Ascending aorta (tissue), 2 donors: ENCODE measurements at regions not wholly inside any gene's neighbourhood (a gene's known extent, or its start where the extent isn't known, plus 50 kb on each side); places are given as distances from the start of the nearest gene placed in this dataset.

Source experiments
- DNase-seq, 2 donors: peaks; one replicate each; pipeline ENCODE4 v3.0.0-alpha.2; 2019; ENCODE audit warnings: low spot score in 2 of 2
- H3K27ac ChIP-seq, 2 donors: fragments of 200-600 bp; sonication (generic); one replicate each; pipeline ENCODE4 v1.5.1; 2016 to 2017; ENCODE audit warnings: mild to moderate bottlenecking in 1 of 2
- H3K27me3 ChIP-seq: fragments of 200-600 bp; sonication (generic); one replicate; pipeline ENCODE4 v1.5.1; 2017
- H3K36me3 ChIP-seq, 2 donors: fragments of 200-600 bp; sonication (generic); one replicate each; pipeline ENCODE4 v1.5.1; 2016
- H3K4me1 ChIP-seq, 2 donors: fragments of 200-600 bp; sonication (generic); one replicate each; pipeline ENCODE4 v1.5.1; 2016 to 2017; ENCODE audit warnings: mild to moderate bottlenecking in 1 of 2
- H3K4me3 ChIP-seq, 2 donors: fragments of 200-600 bp; sonication (generic); one replicate each; pipeline ENCODE4 v1.5.1; 2016 to 2017; ENCODE audit warnings: mild to moderate bottlenecking in 1 of 2
- H3K9me3 ChIP-seq, 2 donors: fragments of 200-600 bp; sonication (generic); one replicate each; pipeline ENCODE4 v1.5.1; 2016
- intact Hi-C: fragments of 100-400 bp; cut with DNase I; formaldehyde crosslinking; loops from one replicate; pipeline ENCODE4 v1.15.1; 2023
- TF ChIP-seq, protein P1 (sequence below), 3 experiments: fragments of 200-600 bp in 2 of 3; fragments of 450-650 bp in 1 of 3; sonication (generic) in 2 of 3; IDR thresholded peaks; one replicate each; pipeline ENCODE4 v1.5.1; 2016 to 2019; ENCODE audit warnings: antibody characterized with exemption in 3 of 3, mild to moderate bottlenecking in 1 of 3, moderate library complexity in 1 of 3

DNA sequence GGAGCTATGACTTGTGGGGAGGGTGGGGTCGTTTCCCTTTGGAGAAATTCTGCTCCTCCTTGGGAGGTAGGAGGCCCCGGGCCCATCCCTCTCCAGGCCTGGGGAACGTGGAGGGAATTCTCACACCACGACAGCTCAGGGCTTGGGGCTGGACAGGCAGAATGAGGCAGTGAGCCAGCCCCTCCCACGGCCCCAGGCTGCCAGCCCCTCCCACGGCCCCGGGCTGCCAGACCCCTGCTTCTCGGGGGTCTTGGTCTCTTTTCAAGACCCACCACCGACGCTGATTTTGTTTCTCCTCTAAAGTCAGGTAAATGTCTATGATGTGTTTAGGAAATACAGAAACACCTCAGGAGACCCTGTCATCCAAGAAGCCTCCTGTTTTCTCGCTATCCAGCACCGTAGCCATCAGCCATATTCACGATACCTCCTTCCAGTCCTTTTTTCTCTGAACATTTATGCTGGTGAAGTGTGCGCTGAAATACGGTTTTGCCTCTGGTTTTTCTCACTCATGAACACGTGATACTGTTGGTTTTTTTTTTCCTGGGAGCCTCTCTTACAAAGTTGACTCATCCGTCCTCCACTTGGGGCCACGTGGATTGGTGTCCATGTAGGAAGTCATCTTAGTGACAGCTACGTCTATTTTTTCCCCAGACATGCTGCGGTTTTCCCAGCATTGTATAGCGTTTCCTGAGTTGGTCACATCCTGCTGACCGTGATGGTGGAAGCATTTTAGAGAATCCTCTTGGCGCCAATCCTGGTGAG is 1219.6 kb downstream of the BRD1 start:
- Histone ChIP-seq H3K27ac (no peak overlapping the region), H3K27me3 (no peaks in the 10 kb centered on the region), H3K9me3 (no peaks in the 10 kb centered on the region), H3K4me3 (no peak overlapping the region), H3K4me1 (no peaks in the 10 kb centered on the region), H3K36me3 (no peaks in the 10 kb centered on the region)
- intact Hi-C loops = no loop called here
- no peak for DNase-seq
- TF ChIP-seq, protein P1, sequence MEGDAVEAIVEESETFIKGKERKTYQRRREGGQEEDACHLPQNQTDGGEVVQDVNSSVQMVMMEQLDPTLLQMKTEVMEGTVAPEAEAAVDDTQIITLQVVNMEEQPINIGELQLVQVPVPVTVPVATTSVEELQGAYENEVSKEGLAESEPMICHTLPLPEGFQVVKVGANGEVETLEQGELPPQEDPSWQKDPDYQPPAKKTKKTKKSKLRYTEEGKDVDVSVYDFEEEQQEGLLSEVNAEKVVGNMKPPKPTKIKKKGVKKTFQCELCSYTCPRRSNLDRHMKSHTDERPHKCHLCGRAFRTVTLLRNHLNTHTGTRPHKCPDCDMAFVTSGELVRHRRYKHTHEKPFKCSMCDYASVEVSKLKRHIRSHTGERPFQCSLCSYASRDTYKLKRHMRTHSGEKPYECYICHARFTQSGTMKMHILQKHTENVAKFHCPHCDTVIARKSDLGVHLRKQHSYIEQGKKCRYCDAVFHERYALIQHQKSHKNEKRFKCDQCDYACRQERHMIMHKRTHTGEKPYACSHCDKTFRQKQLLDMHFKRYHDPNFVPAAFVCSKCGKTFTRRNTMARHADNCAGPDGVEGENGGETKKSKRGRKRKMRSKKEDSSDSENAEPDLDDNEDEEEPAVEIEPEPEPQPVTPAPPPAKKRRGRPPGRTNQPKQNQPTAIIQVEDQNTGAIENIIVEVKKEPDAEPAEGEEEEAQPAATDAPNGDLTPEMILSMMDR (IDR thresholded peaks at IDR 0.05) = no peak

DNA sequence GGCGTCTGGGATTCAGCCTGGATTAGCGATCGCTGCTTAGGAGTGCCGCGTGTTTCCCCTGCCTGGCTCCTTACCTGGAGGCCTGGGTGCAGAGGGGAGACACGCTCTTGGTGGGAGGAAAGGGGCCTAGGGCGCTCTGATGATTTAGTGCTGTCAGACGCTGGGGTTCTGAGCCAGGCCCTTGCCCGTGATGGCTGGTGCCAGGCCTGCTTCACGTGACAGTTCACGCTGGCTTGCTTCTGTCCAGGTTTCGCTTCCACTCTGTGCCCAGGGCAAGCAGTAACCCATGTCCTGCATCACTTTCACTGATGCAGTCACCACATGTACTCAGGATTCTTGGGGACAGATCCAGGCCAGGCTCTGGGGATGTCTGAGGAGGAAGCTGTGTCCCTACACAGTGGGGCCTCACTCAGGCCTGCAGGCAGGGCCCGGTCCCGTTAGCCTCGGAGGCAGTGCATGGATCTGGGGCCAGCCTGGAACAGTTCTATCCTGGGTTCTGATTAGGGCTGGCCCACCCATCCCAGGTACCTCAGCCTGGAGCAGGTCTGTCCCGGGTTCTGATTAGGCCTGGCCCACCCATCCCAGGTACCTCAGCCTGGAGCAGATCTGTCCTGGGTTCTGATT is 1220.9 kb downstream of the BRD1 start:
- no peaks in the 10 kb centered on the region for H3K4me1 ChIP-seq
- H3K27ac ChIP-seq = no peak overlapping the region

DNA sequence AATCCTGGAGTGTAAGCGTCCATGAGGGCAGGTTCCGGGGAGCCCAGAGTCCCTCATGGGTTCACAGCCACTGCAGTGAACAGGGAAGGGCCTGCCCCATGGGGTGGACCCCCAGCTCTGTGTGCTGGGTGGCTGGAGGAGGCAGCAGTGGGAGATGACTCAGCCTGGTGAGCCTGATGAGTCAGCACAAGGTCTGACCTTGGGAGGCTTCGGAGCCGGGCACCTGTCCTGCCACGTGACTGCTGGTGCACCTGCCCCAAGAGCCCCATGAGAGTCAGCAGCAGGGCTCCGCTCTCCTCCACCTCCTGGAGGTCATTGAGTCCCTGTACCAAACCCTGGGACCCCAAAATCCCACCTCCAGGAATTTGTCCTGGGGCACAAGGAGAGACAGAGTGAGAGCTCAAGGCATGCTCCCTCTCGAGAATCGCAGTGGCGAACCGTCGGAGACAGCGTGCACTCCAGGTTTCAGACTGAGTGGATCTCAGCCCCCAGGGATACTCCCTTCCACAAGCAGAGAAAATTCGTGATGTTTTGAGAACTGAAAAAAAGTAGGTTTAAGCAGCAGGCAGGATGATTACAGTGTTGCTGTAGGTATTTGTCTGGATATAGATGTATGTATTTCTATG is 1221.7 kb downstream of the BRD1 start:
- Histone ChIP-seq H3K4me1 (no peaks in the 10 kb centered on the region), H3K4me3 (no peak overlapping the region), H3K27me3 (no peaks in the 10 kb centered on the region), H3K9me3 (no peaks in the 10 kb centered on the region), H3K36me3 (no peaks in the 10 kb centered on the region), H3K27ac (no peak overlapping the region)
- TF ChIP-seq, protein P1 (IDR thresholded peaks at IDR 0.05) = no peak
- intact Hi-C loops = no loop called here
- no peak for DNase-seq

More for the DNA sequence above, 1220.9 kb downstream of the BRD1 start:
- Histone ChIP-seq H3K36me3 (no peaks in the 10 kb centered on the region), H3K27me3 (no peaks in the 10 kb centered on the region), H3K4me3 (no peak overlapping the region), H3K9me3 (no peaks in the 10 kb centered on the region)
- no peak for DNase-seq
- TF ChIP-seq, protein P1 (IDR thresholded peaks at IDR 0.05) = no peak
- intact Hi-C loops = no loop called here

DNA sequence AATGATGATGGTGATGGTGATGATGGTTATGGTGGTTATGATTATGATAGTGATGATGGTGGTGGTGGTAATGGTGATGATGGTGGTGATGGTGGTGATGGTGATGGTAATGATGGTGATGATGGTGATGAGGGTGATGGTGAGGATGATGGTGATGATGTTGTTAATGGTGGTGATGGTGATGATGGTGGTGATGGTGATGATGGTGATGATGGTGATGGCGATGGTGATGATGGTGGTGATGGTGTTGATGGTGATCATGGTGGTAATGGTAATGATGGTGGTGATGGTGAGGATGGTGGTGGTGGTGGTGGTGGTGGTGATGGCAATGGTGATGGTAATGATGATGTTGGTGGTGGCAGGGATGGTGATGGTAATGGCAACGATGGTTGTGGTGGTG is 1222.5 kb downstream of the BRD1 start:
- intact Hi-C loops = no loop called here
- TF ChIP-seq, protein P1 (IDR thresholded peaks at IDR 0.05) = no peak
- no peaks in the 10 kb centered on the region for H3K9me3 ChIP-seq
- no peak for DNase-seq
- H3K4me3 ChIP-seq = no peak overlapping the region
- no peak overlapping the region for H3K27ac ChIP-seq
- H3K4me1 ChIP-seq = no peaks in the 10 kb centered on the region
- H3K36me3 ChIP-seq = no peaks in the 10 kb centered on the region
- no peaks in the 10 kb centered on the region for H3K27me3 ChIP-seq

DNA sequence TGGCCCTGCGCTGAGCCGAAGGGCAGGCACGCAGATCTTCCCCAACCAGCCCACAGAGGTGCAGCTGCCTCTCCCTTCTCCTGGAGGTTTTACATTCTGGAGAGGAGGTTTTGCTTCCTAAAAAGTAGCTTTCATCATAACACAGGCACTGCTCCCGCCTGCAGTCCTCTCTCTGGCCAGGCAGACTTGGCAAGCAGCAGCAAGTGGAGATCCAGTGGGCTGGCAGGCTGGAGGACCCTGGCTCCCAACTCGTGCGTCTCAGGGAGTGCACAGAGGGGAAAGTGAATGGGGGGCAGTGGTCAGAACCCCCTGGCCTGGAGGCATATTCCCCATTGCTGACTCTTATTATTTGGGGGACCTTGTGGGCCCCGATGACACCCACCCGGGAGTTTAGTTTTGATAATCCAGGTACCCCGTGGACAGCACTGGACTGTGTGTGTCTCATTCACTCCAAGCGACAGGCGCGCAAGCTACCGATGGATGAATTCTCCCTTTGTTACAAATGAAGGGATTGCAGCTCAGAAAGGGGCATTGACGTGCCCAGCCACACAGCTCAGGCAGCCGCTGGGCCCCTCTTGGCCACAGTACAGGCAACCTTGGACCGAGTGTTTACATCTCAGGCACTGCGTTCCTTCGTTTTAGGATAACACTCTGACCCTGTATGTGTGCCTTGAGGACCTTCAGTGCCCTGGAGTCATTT is 1223.9 kb downstream of the BRD1 start:
- no peaks in the 10 kb centered on the region for H3K4me1 ChIP-seq
- H3K9me3 ChIP-seq = no peaks in the 10 kb centered on the region
- no peaks in the 10 kb centered on the region for H3K36me3 ChIP-seq
- intact Hi-C loops = no loop called here
- TF ChIP-seq, protein P1 (IDR thresholded peaks at IDR 0.05) = no peak
- H3K27me3 ChIP-seq = no peaks in the 10 kb centered on the region
- H3K27ac ChIP-seq = no peak overlapping the region
- no peak overlapping the region for H3K4me3 ChIP-seq
- DNase-seq = no peak
